GM19025 (cell line): ENCODE measurements at regions not wholly inside any gene's neighbourhood (a gene's known extent, or its start where the extent isn't known, plus 50 kb on each side); places are given as distances from the start of the nearest gene placed in this dataset.
"Not testable (repeated sequence)": the region's sequence is repeated elsewhere in the genome, so short reads cannot be mapped to it uniquely, and the experiment has no call there.

ENCODE experiments used
- ATAC-seq: cut with Tn5 transposase; IDR thresholded peaks from one replicate; pipeline ENCODE4 v1.9.1; 2021; ENCODE audit warnings: mild to moderate bottlenecking, low read depth, moderate library complexity; ENCODE audit not compliant: unreplicated experiment

- ATAC-seq: no peak
These were observed 172.5 kb downstream of the COPRS start for GRCh38 chr17:31686495-31686894.

- ATAC-seq: no peak
These were observed 174.1 kb downstream of the COPRS start for GRCh38 chr17:31684901-31685300.

GRCh38 chr17:31680126-31680525 is 178.9 kb downstream of the COPRS start:
- no peak for ATAC-seq

GRCh38 chr17:31679667-31680066 is 179.4 kb downstream of the COPRS start:
- ATAC-seq: no peak

- ATAC-seq: no peak
These were observed 180.6 kb downstream of the COPRS start for GRCh38 chr17:31678431-31678830.

GRCh38 chr17:31677681-31678080 is 181.4 kb downstream of the COPRS start:
- no peak for ATAC-seq

- ATAC-seq: no peak
These were observed 182.0 kb downstream of the COPRS start for GRCh38 chr17:31677036-31677435.

GRCh38 chr17:31675392-31675791 is 183.7 kb downstream of the COPRS start:
- ATAC-seq: not testable (repeated sequence)

- no peak for ATAC-seq
These were observed 184.2 kb downstream of the COPRS start for GRCh38 chr17:31674717-31675349.

- no peak for ATAC-seq
These were observed 184.7 kb downstream of the COPRS start for GRCh38 chr17:31674305-31674704.

- no peak for ATAC-seq
These were observed 186.0 kb downstream of the COPRS start for GRCh38 chr17:31673076-31673475.

GRCh38 chr17:31672161-31672819 is 186.8 kb downstream of the COPRS start:
- no peak for ATAC-seq

GRCh38 chr17:31663576-31663975 is 195.5 kb downstream of the COPRS start:
- ATAC-seq: no peak

GRCh38 chr17:31660684-31661083 is 198.4 kb downstream of the COPRS start:
- ATAC-seq: no peak

- ATAC-seq: no peak
These were observed 201.2 kb downstream of the COPRS start for GRCh38 chr17:31657876-31658275.

- ATAC-seq: no peak
These were observed 204.1 kb downstream of the COPRS start for GRCh38 chr17:31654936-31655335.

GRCh38 chr17:31653691-31654090 is 205.4 kb downstream of the COPRS start:
- ATAC-seq: no peak

- no peak for ATAC-seq
These were observed 208.1 kb downstream of the COPRS start for GRCh38 chr17:31650756-31651520.

- ATAC-seq: no peak
These were observed 209.7 kb downstream of the COPRS start for GRCh38 chr17:31649302-31649701.

- ATAC-seq: no peak
These were observed 211.4 kb downstream of the COPRS start for GRCh38 chr17:31647661-31648060.

GRCh38 chr17:31646642-31647041 is 212.4 kb downstream of the COPRS start:
- no peak for ATAC-seq

GRCh38 chr17:31645351-31645750 is 213.7 kb downstream of the COPRS start:
- ATAC-seq: no peak
